GM18867 (cell line): ENCODE measurements at regions not wholly inside any gene's neighbourhood (a gene's known extent, or its start where the extent isn't known, plus 50 kb on each side); places are given as distances from the start of the nearest gene placed in this dataset.

Source experiments
- ATAC-seq: cut with Tn5 transposase; IDR thresholded peaks from one replicate; pipeline ENCODE4 v1.9.1; 2021; ENCODE audit warnings: mild to moderate bottlenecking, moderate library complexity; ENCODE audit not compliant: unreplicated experiment

- ATAC-seq = no peak
Observed at GRCh38 chr14:36083317-36083716, 93.2 kb downstream of the PTCSC3 start.

- ATAC-seq = no peak
Observed at GRCh38 chr14:36078080-36078479, 98.4 kb downstream of the PTCSC3 start.

DNA sequence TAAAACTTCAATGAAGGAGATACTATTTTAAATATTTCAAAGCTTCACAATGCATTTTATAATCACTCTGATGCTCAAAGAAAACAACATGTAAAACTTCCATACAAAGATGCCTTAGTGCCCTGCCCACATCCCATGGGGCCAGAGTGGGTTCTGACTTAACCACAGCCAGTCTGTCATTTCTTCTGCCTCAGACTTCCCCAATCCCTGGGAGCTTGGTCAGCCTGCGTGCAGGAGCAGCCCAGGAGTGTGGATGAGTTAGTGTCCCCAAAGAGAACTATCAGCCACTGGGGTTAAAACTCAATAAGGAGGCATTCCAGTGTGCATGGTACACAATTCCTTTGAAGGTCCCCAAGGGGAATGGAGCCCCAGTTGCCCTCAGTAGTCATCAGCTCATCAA lies 100.3 kb downstream of the PTCSC3 start:
- no peak for ATAC-seq

- ATAC-seq = no peak
Observed at GRCh38 chr14:36075203-36075602, 101.3 kb downstream of the PTCSC3 start.

DNA sequence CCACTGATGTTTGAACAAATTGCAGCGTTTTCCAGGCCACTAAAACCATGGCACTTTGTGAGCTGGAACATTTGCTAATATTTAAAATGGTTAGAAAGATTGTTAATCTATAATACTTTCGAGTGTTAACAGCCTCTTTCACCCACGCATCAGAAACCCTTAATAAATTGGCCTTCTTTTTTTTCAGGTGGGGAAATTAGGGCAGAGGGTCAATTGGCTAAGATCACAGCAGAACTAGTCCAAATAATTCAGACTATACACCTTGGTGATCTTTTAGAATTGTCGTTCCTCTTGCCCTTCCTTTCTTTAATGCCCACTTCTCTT lies 105.8 kb downstream of the PTCSC3 start:
- no peak for ATAC-seq

DNA sequence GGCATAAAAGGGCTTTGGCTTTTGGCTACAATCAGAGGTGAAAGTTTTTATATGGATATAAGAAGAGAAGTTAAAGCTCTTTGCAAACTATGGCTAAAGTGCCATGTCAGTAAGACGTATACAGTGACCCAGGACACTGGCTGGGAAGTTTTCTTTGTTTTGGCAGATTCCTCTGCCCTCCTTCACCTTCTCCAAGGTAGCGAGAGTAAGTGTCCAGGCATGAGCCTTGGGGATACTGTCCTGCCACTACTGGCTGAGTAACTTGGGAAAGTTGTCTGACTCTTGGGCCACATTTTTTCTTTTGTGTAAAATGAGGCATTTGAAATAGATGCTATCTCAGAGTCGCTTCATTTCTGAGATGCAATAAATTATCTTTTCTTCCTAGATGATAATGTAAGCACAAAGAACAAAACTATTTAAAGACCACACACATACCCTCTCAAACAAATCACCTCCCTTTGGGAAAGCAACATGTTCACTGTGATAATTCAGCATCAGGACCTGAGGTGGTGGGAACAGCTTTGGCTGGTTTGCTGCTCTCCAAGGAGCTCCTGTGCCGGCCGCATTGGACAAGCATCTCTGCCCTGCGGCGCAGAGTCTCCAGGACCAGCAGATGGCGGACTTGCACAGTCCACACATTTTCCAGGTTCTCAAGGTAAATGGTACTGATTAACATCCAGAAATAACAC lies 106.3 kb downstream of the PTCSC3 start:
- peak; percentile 57 for ATAC-seq

DNA sequence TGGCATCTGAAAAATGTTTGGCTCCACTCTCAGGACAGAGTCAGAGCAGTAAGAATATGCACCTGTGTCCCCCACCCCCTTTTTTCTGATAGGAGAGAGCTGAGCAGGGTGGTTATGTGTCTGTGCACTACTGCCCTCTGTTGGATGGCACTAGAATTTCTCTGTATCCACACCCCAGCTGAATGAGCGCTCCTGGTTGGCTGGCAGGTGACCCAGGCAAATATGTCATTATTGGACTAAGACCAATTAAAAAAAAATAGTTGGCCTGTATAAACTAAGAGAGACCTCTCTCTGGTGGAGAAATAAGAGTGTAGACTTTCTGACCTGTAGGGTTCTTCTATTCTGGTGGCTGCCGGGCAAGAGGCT lies 107.0 kb downstream of the PTCSC3 start:
- ATAC-seq = peak; percentile 59

DNA sequence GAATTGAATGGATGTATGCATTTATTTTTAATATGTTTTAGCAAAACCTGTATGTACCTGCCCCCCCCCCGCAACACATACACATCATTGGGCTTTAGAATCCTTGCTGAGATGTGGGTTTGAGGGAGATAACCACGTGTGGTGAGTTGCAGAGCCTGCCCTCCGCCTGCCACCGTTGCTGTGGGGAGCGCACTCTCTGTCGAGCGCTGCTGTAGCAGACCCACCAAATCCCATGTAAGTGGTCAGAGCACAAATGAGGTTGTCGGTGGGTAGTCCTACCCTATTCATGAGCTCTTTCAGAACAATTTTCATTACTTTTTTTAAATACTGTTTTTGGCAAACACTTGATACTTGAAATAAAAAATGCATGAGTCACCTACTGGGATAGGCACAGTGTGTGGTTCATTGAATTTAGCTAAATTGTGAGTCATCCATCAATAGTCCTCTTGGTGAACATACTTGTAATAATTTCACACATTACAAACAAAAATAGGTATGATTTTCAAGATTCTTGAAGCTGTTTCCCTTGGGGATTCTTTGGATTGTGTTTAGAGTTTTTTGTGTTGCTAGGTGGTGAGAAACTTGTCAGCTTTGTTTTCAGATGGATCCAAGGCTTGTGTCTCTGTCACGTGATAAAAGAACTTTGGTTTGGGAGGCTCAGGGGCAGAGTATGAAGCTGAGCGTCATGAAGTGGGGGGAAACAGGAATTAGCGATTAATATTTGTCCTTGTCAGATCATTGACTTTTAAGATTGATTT lies 107.6 kb downstream of the PTCSC3 start:
- peak; percentile 9 for ATAC-seq

- ATAC-seq = peak; percentile 71
Observed at GRCh38 chr14:36067428-36068187, 108.9 kb downstream of the PTCSC3 start.

- ATAC-seq = no peak
Observed at GRCh38 chr14:36066636-36067035, 109.9 kb downstream of the PTCSC3 start.

- ATAC-seq = no peak
Observed at GRCh38 chr14:36065831-36066230, 110.7 kb downstream of the PTCSC3 start.

GRCh38 chr14:36059531-36059930 lies 117.0 kb downstream of the PTCSC3 start:
- no peak for ATAC-seq

DNA sequence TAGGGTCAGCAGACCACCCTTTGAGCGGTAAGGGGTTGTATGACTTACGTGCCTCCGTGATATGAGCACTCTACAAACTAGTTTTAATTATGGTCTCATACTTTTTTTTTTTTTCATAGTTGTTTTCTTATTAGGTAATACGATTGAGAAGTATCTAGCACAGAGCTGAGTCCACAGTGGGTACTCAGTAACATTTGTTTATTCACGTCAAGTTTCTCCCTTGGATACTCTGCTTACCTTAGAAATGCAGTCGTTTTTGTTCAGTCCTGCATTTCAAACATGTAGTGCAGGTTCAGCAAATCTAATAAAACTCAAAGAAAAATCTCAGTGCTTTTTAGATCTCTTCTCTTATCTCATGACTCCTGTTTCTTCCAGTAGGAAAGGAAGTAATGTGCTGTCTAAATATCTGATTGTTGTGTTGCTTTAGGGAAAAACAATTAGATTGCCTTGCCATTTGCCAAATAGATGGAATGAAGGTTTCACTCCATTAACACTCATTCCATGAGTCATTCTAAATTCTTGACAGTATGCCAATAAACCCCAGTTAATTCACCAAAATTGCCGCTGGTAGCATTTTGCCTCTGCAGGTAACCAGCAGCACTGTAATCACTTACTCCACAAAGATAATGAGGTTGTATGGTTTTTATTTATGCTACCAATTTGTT lies 118.9 kb downstream of the PTCSC3 start:
- no peak for ATAC-seq

DNA sequence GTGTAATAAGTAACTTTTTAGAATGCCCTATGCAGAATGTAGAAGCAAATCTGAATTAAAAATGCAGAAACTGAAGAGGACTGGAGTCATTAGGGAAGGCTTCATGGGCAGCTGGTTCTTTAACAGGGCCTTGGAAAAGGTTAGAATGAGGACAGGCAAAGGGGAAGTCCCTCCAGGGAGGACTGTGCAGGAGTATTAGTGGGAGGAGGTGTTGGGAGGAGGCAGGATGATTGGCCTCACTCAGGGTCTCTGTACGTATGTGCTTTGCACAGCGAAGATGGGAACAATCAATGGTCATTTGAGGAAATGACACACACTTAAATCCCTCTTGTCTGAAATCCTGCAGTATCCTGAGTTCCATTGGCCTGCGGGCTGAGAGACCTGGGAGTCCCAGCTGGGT lies 119.7 kb downstream of the PTCSC3 start:
- ATAC-seq = no peak

DNA sequence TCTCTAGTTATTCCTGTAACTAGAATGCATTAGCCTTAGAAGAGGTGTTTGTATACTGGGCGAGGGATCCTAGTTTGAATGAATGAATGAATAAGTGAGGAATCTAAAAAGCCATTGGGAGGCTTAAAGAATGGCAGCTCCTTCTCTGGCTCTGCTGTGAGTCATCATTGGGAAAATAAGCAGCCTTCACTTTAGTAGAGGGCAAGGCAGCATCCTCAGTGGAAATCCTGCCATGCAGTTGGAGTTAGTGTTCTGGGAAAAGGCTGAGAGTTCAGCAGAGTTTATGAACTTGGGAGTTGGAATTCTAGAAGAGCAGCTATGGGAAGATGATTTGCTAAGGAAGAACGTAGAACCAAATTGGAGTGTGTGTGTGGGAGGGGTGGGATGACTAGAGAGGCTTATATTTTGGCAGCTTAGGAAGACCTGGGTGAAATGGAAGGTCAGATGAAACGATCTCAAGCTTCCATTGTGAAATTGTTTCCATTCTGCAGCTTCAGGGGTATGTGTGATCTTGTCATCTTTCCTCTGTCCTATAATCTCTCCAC lies 120.8 kb downstream of the PTCSC3 start:
- ATAC-seq = no peak

- ATAC-seq = no peak
Observed at GRCh38 chr14:36055052-36055378, 121.5 kb downstream of the PTCSC3 start.

DNA sequence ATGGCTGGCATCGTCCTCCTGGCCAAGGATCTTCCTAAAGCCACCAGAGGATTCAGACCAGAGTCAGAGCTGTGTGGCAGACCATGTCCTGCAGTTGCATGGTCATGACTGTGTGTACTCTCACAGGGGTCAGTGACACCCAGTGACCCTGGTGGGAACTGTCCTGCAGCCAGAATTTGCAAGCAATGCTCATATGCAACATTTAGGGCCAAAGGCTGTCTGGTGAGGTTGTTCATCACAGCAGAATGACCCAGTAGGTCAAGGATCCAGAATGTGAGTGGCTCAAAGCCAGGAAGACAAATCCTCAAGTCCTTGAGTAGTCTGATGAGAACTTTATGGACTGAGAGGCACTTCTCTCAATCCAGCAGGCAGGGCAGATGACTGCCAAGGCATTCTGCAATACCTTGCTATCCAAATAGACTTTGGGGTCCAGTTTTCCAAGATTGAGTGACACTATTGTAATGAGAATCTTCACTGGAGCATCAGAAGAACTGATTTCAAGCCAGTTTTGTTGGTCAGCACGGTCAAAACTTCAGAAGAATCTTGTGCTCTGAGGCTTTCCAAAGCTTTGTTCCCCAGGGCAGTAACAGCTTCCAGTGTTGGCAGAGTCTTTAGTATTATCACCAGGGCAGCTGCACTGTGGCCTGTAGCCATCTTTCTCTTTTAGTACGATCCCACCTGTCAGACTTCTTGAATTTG lies 122.0 kb downstream of the PTCSC3 start:
- ATAC-seq = no peak

- no peak for ATAC-seq
Observed at GRCh38 chr14:36052681-36053080, 123.8 kb downstream of the PTCSC3 start.

DNA sequence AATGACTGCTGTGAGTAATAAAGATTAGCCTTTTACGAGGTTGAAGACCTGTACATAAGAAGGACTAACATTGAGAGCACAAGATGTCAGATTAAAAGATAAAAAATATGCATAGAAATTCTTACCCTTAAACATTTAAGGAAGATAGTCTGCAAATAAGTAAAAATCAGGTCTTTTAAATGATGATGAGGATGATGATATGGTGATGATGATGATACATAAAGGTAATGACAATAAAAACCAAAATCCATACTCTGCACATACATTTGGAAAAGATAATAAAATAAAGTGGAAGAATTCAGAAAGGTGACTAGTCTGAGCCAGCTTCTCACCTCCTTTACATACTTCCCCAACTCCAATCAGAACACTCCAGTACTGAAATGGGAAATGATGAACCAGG lies 124.5 kb downstream of the PTCSC3 start:
- ATAC-seq = no peak

DNA sequence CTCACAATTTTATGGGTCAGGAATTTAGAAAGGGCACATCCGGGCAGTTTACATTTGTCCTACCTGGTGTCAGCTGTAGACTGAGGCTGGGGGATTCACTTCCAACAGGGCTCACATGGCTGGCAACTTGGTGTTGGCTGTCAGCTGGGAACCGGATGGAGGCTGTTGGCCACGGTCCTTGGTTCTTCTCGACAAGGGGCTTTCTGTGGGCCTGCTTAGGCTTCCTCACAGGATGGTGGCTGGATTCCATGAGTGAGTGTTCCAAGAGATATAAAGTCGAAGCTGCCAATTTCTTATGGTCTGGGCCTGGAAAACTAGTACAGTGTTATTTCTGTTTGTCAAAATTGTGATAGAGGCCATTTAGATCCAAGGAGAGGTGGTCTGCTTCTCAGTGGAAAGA lies 127.9 kb downstream of the PTCSC3 start:
- ATAC-seq = no peak

- no peak for ATAC-seq
Observed at GRCh38 chr14:36047912-36048311, 128.6 kb downstream of the PTCSC3 start.
